ENCODE measurements at regions not wholly inside any gene's neighbourhood (a gene's known extent, or its start where the extent isn't known, plus 50 kb on each side); places are given as distances from the start of the nearest gene placed in this dataset.

- DNase-seq (ENCODE audit: extremely low read depth, low read depth), result no peak
- no peak overlapping the region for H3K4me3 ChIP-seq (replicated peaks; ENCODE audit: low read depth, low read length)
- TF ChIP-seq CTCF (IDR thresholded peaks at IDR 0.05; ENCODE audit: low read depth, low read length, missing control alignments), result no peak
Observed at GRCh38 chr1:25055324-25055780, 125.3 kb upstream of the RUNX3 start.

GRCh38 chr1:25054526-25055323, 124.6 kb upstream of the RUNX3 start:
- DNase-seq (ENCODE audit: extremely low read depth, low read depth), result no peak
- no peak overlapping the region for H3K4me3 ChIP-seq (replicated peaks; ENCODE audit: low read depth, low read length)
- no peak for TF ChIP-seq CTCF (IDR thresholded peaks at IDR 0.05; ENCODE audit: low read depth, low read length, missing control alignments)

DNA sequence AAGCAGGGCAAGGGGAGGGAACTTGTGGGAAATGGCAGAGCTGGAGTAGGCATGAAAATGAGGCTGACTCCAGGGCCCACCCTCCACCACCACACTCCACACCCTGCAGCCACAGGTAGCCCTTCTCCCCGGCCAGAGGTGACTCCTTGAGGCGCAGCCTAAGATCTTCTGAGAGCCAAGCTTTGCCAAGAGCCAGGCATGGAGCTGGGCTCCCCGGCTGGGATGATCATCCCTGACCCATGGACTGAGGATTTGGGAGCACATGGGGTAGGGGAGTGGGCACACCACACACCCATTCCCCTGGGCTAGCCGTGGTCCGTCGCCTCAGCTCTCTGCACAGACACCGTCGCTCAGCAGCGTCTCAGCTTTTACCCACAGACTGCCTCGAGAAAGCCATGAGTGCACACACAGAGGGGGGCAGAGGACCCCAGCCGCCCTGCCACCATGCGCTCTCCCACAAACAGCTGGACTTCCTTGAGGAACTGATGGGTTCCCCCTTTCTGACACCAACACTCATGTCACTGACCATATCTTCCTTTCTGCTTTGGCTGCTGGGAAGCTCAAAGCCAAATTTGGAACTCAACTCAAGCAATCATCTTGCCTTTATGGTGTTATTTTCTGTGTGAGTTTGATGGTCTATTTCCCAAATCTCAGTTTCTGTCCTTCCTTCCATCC, 123.6 kb upstream of the RUNX3 start:
- no peak for TF ChIP-seq CTCF (IDR thresholded peaks at IDR 0.05; ENCODE audit: low read depth, low read length, missing control alignments)
- no peak overlapping the region for H3K4me3 ChIP-seq (replicated peaks; ENCODE audit: low read depth, low read length)
- no peak for DNase-seq (ENCODE audit: extremely low read depth, low read depth)

GRCh38 chr1:25051906-25052305, 121.8 kb upstream of the RUNX3 start:
- DNase-seq (ENCODE audit: extremely low read depth, low read depth), result no peak
- H3K4me3 ChIP-seq (replicated peaks; ENCODE audit: low read depth, low read length), result no peak overlapping the region
- TF ChIP-seq CTCF (IDR thresholded peaks at IDR 0.05; ENCODE audit: low read depth, low read length, missing control alignments), result no peak

- DNase-seq (ENCODE audit: extremely low read depth, low read depth), result no peak
- no peak overlapping the region for H3K4me3 ChIP-seq (replicated peaks; ENCODE audit: low read depth, low read length)
- TF ChIP-seq CTCF (IDR thresholded peaks at IDR 0.05; ENCODE audit: low read depth, low read length, missing control alignments), result no peak
Observed at GRCh38 chr1:25051504-25051903, 121.4 kb upstream of the RUNX3 start.

DNA sequence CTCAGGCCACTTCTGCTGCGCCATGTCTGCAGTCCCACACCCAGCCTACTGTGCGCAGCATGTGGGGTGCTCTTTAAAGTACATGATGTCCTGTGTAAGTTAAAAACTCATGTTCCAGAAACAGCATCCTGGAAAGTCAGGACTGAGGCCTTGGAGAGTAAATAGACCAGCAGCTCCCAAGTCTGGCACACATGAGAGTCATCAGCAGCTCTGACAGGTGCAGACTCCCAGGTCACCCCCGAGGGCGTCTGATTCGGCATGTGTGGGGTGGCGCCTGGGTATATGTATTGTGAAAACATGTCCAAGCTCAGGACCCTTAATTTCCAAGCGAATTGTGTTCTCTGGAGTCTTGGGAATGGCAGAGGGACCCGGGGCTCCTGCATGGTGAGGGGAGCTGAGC, 120.1 kb upstream of the RUNX3 start:
- H3K4me3 ChIP-seq (replicated peaks; ENCODE audit: low read depth, low read length), result no peak overlapping the region
- TF ChIP-seq CTCF (IDR thresholded peaks at IDR 0.05; ENCODE audit: low read depth, low read length, missing control alignments), result no peak
- no peak for DNase-seq (ENCODE audit: extremely low read depth, low read depth)
